Mesodermal cell (in vitro differentiated cells): ENCODE measurements at regions not wholly inside any gene's neighbourhood (a gene's known extent, or its start where the extent isn't known, plus 50 kb on each side); places are given as distances from the start of the nearest gene placed in this dataset.

Experiments
- H3K27ac ChIP-seq: 2 replicates; pipeline ENCODE4 v1.7.0; 2013; ENCODE audit warnings: mild to moderate bottlenecking, low read depth, low read length, moderate library complexity; ENCODE audit not compliant: severe bottlenecking
- H3K36me3 ChIP-seq: 2 replicates; pipeline ENCODE4 v1.7.1; 2013; ENCODE audit warnings: mild to moderate bottlenecking, low read length, moderate library complexity; ENCODE audit not compliant: control insufficient read depth, insufficient read depth
- H3K4me1 ChIP-seq: one replicate; pipeline ENCODE4 v1.7.1; 2013; ENCODE audit warnings: mild to moderate bottlenecking, low read length; ENCODE audit not compliant: insufficient read depth, control insufficient read depth, poor library complexity, severe bottlenecking
- H3K4me3 ChIP-seq: 2 replicates; pipeline ENCODE4 v1.7.0; 2013; ENCODE audit warnings: low read length, control low read depth, mild to moderate bottlenecking; ENCODE audit not compliant: insufficient read depth, poor library complexity, severe bottlenecking; ENCODE audit errors: extremely low read depth
- H3K9me3 ChIP-seq: 2 replicates; pipeline ENCODE4 v1.7.1; 2013; ENCODE audit warnings: mild to moderate bottlenecking, low read length, moderate library complexity; ENCODE audit not compliant: control insufficient read depth
- WGBS, 2 experiments: methylation state at CpG; one replicate each; pipeline ENCODE4 v1.1.5; 2013; ENCODE audit warnings: missing lambda C conversion rate in 2 of 2; ENCODE audit not compliant: insufficient coverage in 2 of 2; 5-methylcytosine and 5-hydroxymethylcytosine counted together

DNA sequence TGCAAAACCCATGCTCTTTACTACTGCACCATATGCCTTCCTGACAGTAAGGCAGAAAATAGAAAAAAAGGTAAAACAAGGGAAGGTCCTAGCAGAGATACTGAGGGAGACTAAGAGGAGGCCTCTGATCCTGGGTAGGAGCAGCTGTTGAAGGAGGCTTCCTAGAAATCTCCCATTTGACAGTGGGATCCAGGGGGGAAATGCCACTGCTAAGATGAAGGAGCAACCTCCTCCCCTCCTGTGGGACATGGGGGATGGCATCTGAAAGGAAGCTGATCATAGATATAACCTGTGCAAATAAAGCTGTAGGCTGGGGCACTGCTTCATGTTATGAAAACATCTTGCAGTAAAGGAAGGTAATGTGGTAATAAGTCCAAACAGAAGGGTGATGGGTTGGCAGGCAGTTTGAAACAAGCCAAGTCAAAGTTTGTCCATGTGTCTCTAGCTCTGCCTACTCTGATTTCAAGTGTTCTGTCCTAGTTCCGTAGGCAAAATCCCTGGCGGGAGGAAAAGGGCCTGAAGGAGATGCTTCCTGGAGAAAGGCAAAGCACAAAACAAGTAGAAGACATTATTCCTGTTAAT, 86.7 kb upstream of the EED start:
- H3K36me3 ChIP-seq, result no peaks in the 10 kb centered on the region
- H3K27ac ChIP-seq, result no peak overlapping the region
- H3K9me3 ChIP-seq, result no peaks in the 10 kb centered on the region
- 100% methylated on average over 2 of the region's 2 CpGs for WGBS, 2 experiments
- H3K4me3 ChIP-seq, result no peak overlapping the region
- H3K4me1 ChIP-seq, result peaks cover 39% of the 10 kb centered on the region

DNA sequence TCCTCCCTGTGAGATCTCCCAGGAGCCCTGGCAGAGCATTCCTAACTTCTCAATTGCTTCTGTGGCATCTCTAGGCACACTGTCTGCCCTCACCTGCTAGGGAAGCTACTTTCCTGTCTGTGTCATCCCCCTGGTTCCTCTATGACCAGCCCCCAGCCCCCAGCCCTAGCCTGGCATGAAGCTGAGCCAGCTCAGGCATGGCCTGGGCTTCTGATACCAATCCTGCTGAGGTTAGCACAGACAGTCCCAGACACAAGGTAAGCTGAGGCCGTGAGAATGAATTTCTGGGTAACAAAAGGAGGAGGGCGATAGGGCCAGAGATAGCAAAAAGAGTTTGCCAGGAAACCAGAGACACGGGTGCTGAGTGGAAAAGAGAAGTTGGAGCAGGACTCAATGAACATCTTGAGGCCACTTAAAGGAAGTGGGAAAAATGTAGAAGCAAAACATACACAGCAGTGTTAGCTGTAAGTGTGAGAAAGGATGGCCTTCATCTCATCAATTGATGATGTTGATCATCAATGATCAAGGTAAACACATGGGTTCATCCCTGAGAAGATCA, 87.6 kb upstream of the PICALM start:
- Histone ChIP-seq H3K4me1 (peaks cover 39% of the 10 kb centered on the region), H3K4me3 (no peak overlapping the region), H3K9me3 (no peaks in the 10 kb centered on the region), H3K27ac (no peak overlapping the region), H3K36me3 (no peaks in the 10 kb centered on the region)
- WGBS, 2 experiments, result 87 to 88% methylated on average over 3 of the region's 3 CpGs

DNA sequence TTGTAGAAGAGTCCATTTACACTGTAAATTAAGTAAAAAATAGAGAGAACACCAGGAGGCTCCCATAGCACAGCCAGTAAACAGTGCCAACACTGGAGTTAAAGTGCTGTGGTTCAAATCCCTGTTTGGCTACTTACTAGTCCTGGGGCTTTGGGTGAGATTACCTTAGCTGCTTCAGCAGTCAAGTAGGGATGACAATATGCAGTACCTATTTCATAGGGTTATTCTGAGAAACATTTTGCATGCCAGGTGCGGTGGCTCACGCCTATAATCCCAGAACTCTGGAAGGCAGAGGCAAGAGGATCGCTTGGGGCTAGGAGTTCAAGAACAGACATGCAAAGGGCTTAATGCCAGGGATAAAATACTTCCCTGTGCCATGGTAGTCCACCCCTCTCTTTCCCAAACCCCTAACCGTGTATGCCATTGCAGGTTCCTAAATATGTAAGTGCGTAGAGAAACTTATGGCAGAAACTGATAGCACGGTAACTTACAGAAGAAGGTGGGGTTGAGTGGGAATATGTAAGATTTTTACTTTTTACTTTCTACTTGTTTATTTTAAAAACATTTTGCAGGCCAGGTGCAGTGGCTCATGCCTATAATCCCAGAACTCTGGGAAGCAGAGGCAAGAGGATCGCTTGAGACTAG, 86.4 kb upstream of the PICALM start:
- H3K4me1 ChIP-seq, result peaks cover 35% of the 10 kb centered on the region
- H3K36me3 ChIP-seq, result no peaks in the 10 kb centered on the region
- 98% methylated on average over 3 to 4 of the region's 7 CpGs for WGBS, 2 experiments
- H3K9me3 ChIP-seq, result no peaks in the 10 kb centered on the region
- no peak overlapping the region for H3K4me3 ChIP-seq
- H3K27ac ChIP-seq, result no peak overlapping the region

DNA sequence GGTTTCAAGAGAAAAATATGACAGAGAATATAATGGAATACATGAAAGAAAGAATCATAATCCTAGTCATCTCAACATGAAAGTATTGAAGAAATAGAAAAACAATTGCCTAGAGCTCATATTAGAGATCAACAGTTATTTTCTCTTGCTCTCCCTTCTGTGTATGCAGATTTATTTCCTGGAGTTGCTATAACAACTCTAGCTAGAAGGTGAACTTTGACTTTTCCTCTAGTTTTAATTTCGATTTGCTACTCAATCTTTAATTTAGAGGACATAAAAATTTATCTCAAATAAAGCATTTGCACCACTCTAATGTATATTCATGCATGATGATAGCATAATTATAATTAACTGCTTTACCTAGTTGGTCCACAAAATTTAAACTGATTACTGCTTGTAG, 84.6 kb upstream of the PICALM start:
- no CpG with 5 or more reads among the region's 1 CpG for WGBS, 2 experiments
- peaks cover 32% of the 10 kb centered on the region for H3K4me1 ChIP-seq
- H3K27ac ChIP-seq, result no peak overlapping the region
- H3K9me3 ChIP-seq, result no peaks in the 10 kb centered on the region
- no peak overlapping the region for H3K4me3 ChIP-seq
- no peaks in the 10 kb centered on the region for H3K36me3 ChIP-seq

DNA sequence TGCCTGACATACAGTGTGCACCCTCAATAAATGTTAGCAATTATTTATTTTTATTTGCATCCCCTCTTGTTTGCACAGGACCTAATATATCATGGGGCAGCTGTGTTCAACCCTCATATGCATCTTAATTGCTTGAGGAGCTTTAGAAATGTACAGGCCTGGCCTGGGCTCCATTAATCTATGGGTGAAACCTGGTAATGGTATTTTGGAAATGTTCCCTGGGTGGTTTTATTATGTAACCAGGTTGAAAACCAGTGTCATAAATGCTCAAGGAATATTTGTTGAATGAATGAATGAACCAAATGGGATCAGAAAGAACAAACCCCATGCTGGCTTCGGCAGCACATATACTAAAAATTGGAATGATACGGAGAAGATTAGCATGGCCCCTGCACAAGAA, 84.0 kb upstream of the PICALM start:
- H3K4me1 ChIP-seq, result peaks cover 32% of the 10 kb centered on the region
- H3K4me3 ChIP-seq, result no peak overlapping the region
- H3K27ac ChIP-seq, result no peak overlapping the region
- H3K9me3 ChIP-seq, result no peaks in the 10 kb centered on the region
- no peaks in the 10 kb centered on the region for H3K36me3 ChIP-seq
- WGBS, 2 experiments, result no CpG with 5 or more reads among the region's 2 CpGs

DNA sequence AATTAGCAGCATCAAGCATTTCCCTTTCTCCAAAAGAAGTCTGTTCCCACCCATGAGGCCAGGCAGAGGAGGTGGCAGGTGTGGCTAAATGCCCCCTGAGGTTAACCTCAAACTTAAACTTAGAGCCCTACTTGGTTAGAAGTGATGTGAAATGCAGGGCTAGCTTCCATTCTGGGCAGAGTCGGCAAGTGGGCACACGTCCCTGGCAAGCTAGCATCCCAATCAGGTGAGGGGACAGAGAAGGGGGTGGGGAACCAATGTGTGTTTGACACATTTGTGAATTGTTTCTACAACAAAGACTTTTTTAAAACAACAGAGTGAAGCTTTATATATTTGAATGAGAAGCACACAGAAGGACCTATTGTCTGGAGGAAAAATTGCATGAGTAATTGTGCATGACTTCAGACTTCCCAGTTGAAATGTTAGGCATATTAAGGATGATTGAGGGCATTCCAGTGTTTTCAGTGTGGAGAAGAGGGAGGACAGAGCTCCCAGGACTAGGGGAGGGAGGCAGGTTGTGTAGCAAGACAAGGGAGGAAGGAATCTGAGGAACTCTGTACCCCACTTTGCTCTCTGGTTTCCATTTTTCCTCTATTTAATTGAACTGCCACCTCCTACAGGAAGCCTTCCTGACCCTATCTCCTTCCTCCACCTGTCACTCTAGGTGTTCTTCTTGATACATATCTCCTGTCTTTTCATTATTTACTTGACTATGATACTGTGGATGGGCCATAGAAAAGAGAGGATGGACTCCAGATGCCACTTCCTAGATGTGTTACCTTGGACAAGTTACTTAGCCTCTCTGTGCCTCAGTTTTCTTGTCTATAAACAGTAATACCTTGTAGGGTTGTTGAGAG, 83.3 kb upstream of the PICALM start:
- no peaks in the 10 kb centered on the region for H3K9me3 ChIP-seq
- no peak overlapping the region for H3K4me3 ChIP-seq
- no peaks in the 10 kb centered on the region for H3K36me3 ChIP-seq
- peaks cover 32% of the 10 kb centered on the region for H3K4me1 ChIP-seq
- WGBS, 2 experiments, result 69% methylated on average over 2 of the region's 2 CpGs; no CpG with 5 or more reads in 1 of the 2 experiments
- H3K27ac ChIP-seq, result peak overlapping the region; percentile 88

DNA sequence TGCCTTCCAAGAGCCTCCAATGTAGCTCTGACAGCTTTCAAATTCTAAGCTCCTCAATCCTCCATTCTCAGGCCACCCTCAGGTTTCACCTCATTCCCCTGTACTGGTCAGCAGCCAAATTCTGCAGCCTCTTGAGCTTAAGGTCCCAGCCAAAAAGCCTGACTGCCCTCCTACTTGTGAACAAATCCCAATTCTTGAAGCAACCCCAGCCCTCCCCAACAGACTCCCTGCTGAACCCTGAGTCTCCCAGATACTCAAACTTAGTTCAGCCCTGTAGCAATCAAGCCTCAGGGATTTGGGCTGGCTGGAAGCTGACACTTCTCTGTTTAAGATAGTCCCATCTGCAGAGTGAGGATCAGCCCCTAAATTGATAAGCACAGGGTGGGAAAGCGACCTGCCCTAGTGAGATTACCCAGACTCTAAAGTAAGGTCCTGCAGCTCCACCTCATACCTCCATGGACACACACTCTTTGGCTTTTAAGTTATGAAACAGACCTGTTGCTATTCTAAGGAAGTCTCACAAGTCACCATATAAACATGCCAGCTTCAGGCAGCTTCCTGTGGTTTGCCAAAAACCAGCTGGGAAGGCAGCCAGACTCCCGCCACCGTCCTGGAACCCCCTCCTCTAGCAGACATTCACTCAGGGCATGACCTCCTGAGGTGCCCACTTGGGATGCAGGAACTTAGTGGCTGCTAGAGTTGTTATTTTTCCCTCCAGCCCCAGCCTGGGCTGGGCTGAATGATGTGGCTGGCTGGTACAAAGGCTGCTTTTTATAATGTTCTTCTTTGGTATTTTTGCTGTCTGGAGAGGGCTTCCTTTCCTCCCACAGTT, 82.5 kb upstream of the PICALM start:
- Histone ChIP-seq H3K27ac (peak overlapping the region; percentile 88), H3K9me3 (no peaks in the 10 kb centered on the region), H3K4me1 (peaks cover 29% of the 10 kb centered on the region), H3K36me3 (no peaks in the 10 kb centered on the region), H3K4me3 (no peak overlapping the region)
- WGBS, 2 experiments, result 21% methylated on average over 3 of the region's 3 CpGs; no CpG with 5 or more reads in 1 of the 2 experiments

DNA sequence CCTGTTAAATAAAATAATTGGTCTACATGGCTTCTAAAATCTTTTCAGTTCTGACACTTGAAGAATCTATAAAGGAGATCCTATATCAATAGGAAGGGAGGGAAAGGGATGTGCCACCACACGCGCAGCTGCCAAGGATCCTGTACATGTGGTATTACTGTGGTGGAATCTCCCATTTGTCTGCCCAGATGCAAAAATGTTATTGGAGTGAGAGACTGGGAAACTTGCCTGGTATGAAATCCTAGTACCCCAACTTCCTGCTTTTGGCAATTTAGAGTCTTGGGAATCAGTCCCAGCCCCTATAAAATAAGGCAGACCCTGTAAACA, 81.9 kb upstream of the PICALM start:
- Histone ChIP-seq H3K36me3 (no peaks in the 10 kb centered on the region), H3K27ac (peak overlapping the region; percentile 88), H3K9me3 (no peaks in the 10 kb centered on the region), H3K4me1 (peaks cover 27% of the 10 kb centered on the region), H3K4me3 (no peak overlapping the region)
- 100% methylated on average over 2 of the region's 2 CpGs; no CpG with 5 or more reads in 1 of the 2 experiments for WGBS, 2 experiments

DNA sequence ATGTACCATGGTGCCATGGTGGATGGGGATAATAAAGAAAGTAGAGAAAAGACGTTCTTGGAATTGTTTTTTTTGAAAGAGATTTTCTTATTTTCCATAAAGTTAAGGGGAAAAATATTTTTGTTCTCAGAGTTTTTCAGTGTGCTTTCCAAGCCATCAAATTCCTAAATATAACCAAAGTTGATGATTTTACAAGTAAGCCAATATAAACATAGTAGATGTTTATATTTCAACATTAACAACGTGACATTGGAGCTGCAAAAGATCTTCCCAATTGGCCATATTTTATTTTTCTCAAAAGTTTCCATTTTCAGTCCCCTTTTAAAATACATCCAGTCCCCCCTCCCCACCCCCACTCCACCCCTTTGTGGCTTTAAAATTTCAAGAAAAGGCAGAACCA, 80.9 kb upstream of the PICALM start:
- Histone ChIP-seq H3K36me3 (no peaks in the 10 kb centered on the region), H3K4me1 (peaks cover 27% of the 10 kb centered on the region), H3K27ac (no peak overlapping the region), H3K4me3 (no peak overlapping the region), H3K9me3 (no peaks in the 10 kb centered on the region)
- WGBS, 2 experiments, result 100% methylated on average over 1 of the region's 2 CpGs

DNA sequence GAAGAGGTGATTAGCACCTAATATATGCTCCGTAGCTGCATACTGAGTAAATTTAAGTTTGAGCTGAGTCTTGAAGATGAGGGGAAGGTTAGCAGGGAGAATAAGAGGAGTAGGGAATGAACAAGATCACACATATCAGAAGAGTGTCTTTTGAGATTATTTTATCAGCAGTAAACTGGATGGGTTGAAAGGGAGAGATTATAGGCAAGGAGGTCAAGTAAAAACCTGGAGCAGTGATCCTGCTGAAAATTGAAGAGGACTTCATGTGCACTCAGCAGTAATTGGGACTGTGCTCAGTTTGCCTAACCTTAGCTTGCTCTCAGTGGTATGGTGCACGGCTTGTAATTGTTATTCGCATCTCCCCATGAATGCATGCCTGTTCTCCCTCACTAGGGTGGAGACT, 79.5 kb upstream of the PICALM start:
- no peak overlapping the region for H3K4me3 ChIP-seq
- H3K36me3 ChIP-seq, result no peaks in the 10 kb centered on the region
- H3K9me3 ChIP-seq, result no peaks in the 10 kb centered on the region
- peaks cover 27% of the 10 kb centered on the region for H3K4me1 ChIP-seq
- no peak overlapping the region for H3K27ac ChIP-seq
- WGBS, 2 experiments, result 40 to 63% methylated on average over 1 to 3 of the region's 3 CpGs
